ENCODE measurements at regions not wholly inside any gene's neighbourhood (a gene's known extent, or its start where the extent isn't known, plus 50 kb on each side); places are given as distances from the start of the nearest gene placed in this dataset.

- Histone ChIP-seq H3K9me2 (ENCODE audit: insufficient read depth, low read length) (no peaks in the 10 kb centered on the region), H3K27me3 (ENCODE audit: insufficient read depth, low read depth, low read length) (no peaks in the 10 kb centered on the region), H3K27ac (ENCODE audit: low read length) (no peak overlapping the region), H2AFZ (ENCODE audit: low read depth, low read length) (no peak overlapping the region), H3F3A (ENCODE audit: insufficient read depth, low read length, poor library complexity, severe bottlenecking) (no peaks in the 10 kb centered on the region), H3K79me2 (replicated peaks; ENCODE audit: insufficient read depth, low read length) (no peaks in the 10 kb centered on the region), H3K4me3 (ENCODE audit: low read length) (no peak overlapping the region), H3K36me3 (ENCODE audit: insufficient read depth, low read length) (no peaks in the 10 kb centered on the region), H3K9ac (ENCODE audit: low read length) (no peak overlapping the region), H3K4me2 (ENCODE audit: low read length) (no peak overlapping the region), H4K20me1 (ENCODE audit: insufficient read depth) (no peaks in the 10 kb centered on the region), H3K9me3 (ENCODE audit: low read length) (peaks cover 3% of the 10 kb centered on the region)
- TF ChIP-seq POLR2AphosphoS5 (IDR thresholded peaks at IDR 0.05) (no peak), EP300 (conservative IDR thresholded peaks at IDR 0.05; ENCODE audit: poor library complexity, severe bottlenecking) (no peak), MXI1 (conservative IDR thresholded peaks at IDR 0.05; ENCODE audit: poor library complexity, severe bottlenecking) (no peak), SMC3 (conservative IDR thresholded peaks at IDR 0.05; ENCODE audit: poor library complexity) (no peak), EZH2 (IDR thresholded peaks at IDR 0.05; ENCODE audit: borderline replicate concordance, insufficient read depth, low read length, poor library complexity, severe bottlenecking) (no peak)
- TF ChIP-seq, protein P1, sequence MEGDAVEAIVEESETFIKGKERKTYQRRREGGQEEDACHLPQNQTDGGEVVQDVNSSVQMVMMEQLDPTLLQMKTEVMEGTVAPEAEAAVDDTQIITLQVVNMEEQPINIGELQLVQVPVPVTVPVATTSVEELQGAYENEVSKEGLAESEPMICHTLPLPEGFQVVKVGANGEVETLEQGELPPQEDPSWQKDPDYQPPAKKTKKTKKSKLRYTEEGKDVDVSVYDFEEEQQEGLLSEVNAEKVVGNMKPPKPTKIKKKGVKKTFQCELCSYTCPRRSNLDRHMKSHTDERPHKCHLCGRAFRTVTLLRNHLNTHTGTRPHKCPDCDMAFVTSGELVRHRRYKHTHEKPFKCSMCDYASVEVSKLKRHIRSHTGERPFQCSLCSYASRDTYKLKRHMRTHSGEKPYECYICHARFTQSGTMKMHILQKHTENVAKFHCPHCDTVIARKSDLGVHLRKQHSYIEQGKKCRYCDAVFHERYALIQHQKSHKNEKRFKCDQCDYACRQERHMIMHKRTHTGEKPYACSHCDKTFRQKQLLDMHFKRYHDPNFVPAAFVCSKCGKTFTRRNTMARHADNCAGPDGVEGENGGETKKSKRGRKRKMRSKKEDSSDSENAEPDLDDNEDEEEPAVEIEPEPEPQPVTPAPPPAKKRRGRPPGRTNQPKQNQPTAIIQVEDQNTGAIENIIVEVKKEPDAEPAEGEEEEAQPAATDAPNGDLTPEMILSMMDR (IDR thresholded peaks at IDR 0.05; ENCODE audit: poor library complexity, severe bottlenecking) = no peak
- TF ChIP-seq, protein P2, sequence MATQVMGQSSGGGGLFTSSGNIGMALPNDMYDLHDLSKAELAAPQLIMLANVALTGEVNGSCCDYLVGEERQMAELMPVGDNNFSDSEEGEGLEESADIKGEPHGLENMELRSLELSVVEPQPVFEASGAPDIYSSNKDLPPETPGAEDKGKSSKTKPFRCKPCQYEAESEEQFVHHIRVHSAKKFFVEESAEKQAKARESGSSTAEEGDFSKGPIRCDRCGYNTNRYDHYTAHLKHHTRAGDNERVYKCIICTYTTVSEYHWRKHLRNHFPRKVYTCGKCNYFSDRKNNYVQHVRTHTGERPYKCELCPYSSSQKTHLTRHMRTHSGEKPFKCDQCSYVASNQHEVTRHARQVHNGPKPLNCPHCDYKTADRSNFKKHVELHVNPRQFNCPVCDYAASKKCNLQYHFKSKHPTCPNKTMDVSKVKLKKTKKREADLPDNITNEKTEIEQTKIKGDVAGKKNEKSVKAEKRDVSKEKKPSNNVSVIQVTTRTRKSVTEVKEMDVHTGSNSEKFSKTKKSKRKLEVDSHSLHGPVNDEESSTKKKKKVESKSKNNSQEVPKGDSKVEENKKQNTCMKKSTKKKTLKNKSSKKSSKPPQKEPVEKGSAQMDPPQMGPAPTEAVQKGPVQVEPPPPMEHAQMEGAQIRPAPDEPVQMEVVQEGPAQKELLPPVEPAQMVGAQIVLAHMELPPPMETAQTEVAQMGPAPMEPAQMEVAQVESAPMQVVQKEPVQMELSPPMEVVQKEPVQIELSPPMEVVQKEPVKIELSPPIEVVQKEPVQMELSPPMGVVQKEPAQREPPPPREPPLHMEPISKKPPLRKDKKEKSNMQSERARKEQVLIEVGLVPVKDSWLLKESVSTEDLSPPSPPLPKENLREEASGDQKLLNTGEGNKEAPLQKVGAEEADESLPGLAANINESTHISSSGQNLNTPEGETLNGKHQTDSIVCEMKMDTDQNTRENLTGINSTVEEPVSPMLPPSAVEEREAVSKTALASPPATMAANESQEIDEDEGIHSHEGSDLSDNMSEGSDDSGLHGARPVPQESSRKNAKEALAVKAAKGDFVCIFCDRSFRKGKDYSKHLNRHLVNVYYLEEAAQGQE (IDR thresholded peaks at IDR 0.05; ENCODE audit: borderline replicate concordance) = no peak
Observed at GRCh38 chr7:156003220-156004162, 191.2 kb upstream of the SHH start.

DNA sequence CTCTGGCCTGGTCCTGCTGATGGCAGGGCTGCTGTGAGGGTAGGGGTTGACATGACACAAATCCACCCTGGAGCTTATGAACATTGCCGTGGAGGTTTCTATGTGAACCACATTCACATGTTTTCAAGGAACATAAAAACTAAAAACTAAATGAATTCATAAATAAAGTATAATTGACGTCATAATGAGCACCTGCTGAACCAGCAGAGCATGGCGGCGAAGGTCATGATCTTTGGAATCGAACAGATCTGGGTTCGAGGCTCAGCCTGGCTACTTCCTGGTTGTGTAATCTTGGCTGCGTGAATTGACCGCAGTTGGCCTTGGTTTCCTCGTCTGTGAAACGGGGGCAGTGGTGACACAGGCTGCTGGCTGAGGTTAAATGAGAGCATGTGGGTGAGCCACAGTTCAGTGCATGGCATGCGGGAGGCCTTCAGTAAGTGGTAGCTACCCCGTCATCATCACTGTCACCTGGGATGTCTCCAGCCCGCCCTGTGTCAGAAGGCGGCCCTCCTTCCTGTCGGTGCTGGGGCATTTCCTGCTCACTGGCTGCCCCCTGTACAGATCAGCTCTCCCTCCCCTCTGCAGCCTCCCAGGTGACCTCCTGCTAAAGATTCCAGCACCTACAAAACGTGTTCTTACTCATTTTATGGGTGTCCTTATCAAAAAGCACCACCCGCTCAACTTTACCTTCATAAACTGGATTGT is 190.3 kb upstream of the SHH start:
- no peak overlapping the region for H3K9ac ChIP-seq (ENCODE audit: low read length)

More for the DNA sequence above, 190.3 kb upstream of the SHH start:
- H3K9me2 ChIP-seq (ENCODE audit: insufficient read depth, low read length) = no peaks in the 10 kb centered on the region
- H2AFZ ChIP-seq (ENCODE audit: low read depth, low read length) = no peak overlapping the region
- H3K79me2 ChIP-seq (replicated peaks; ENCODE audit: insufficient read depth, low read length) = no peaks in the 10 kb centered on the region
- no peaks in the 10 kb centered on the region for H3F3A ChIP-seq (ENCODE audit: insufficient read depth, low read length, poor library complexity, severe bottlenecking)
- TF ChIP-seq, protein P1 (IDR thresholded peaks at IDR 0.05; ENCODE audit: poor library complexity, severe bottlenecking) = no peak
- no peak overlapping the region for H3K4me2 ChIP-seq (ENCODE audit: low read length)
- no peak overlapping the region for H3K4me3 ChIP-seq (ENCODE audit: low read length)
- no peaks in the 10 kb centered on the region for H3K27me3 ChIP-seq (ENCODE audit: insufficient read depth, low read depth, low read length)
- H3K36me3 ChIP-seq (ENCODE audit: insufficient read depth, low read length) = no peaks in the 10 kb centered on the region
- H3K27ac ChIP-seq (ENCODE audit: low read length) = no peak overlapping the region
- H4K20me1 ChIP-seq (ENCODE audit: insufficient read depth) = no peaks in the 10 kb centered on the region
- H3K9me3 ChIP-seq (ENCODE audit: low read length) = no peaks in the 10 kb centered on the region

Data from neural cell (in vitro differentiated cells).